ENCODE measurements at regions not wholly inside any gene's neighbourhood (a gene's known extent, or its start where the extent isn't known, plus 50 kb on each side); places are given as distances from the start of the nearest gene placed in this dataset.

DNA sequence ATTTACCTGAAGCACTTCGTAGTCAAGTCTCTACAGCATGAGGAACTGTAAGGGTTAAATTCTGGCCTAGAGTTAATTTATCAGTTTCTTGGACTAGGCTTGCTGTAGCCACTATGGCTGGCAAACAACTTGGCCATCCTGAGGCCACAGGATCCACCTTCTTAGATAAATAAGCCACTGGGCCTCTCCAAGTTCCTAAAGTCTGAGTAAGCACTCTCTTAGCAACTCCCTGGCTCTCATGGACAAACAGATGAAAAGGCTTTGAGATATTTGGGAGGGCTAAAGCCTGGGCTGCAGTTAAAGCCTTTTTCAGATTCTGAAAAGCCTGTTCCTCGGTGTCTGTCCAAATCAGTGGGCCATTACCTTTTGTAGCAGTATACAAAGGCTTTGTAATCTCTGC is 675.0 kb downstream of the TMEM121 start:
- ATAC-seq (ENCODE audit: low read depth): no peak
- H3K9me3 Mint-ChIP-seq: no peaks in the 10 kb centered on the region
- no peaks in the 10 kb centered on the region for H3K4me1 Mint-ChIP-seq
- TF ChIP-seq, protein P1, sequence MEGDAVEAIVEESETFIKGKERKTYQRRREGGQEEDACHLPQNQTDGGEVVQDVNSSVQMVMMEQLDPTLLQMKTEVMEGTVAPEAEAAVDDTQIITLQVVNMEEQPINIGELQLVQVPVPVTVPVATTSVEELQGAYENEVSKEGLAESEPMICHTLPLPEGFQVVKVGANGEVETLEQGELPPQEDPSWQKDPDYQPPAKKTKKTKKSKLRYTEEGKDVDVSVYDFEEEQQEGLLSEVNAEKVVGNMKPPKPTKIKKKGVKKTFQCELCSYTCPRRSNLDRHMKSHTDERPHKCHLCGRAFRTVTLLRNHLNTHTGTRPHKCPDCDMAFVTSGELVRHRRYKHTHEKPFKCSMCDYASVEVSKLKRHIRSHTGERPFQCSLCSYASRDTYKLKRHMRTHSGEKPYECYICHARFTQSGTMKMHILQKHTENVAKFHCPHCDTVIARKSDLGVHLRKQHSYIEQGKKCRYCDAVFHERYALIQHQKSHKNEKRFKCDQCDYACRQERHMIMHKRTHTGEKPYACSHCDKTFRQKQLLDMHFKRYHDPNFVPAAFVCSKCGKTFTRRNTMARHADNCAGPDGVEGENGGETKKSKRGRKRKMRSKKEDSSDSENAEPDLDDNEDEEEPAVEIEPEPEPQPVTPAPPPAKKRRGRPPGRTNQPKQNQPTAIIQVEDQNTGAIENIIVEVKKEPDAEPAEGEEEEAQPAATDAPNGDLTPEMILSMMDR (IDR thresholded peaks at IDR 0.05): no peak
- no peak overlapping the region for H3K4me3 Mint-ChIP-seq
- no peak overlapping the region for H3K27ac Mint-ChIP-seq
- ChIA-PET CTCF (no interaction called here), POLR2A (no interaction called here)
- intact Hi-C loops (cut with micrococcal nuclease): no loop called here
- H3K36me3 Mint-ChIP-seq (ENCODE audit: low read depth): no peaks in the 10 kb centered on the region
- no peak for DNase-seq
- H3K27me3 Mint-ChIP-seq: peaks cover 10% of the 10 kb centered on the region

DNA sequence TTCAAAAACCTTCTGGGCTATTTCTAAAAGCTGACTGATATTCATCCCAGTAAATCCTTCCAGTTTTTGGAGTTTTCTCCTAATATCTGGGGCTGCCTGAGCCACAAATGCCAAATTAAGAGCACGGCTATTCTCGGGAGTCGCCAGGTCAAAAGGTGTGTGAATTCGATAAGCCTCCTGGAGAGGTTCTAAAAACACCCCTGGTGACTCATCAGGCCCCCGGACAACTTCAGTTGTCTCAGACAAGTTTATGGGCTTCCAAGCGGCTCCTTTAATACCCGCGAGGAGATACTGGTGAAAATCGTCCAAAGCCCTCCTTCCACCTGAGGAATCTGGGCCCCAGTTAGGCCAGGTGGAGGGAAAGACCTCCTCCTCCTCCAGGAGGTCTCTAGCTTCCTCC is 677.1 kb downstream of the TMEM121 start:
- intact Hi-C loops (cut with micrococcal nuclease): no loop called here
- H3K27me3 Mint-ChIP-seq: peaks cover 10% of the 10 kb centered on the region
- no peaks in the 10 kb centered on the region for H3K36me3 Mint-ChIP-seq (ENCODE audit: low read depth)
- ChIA-PET POLR2A (no interaction called here), CTCF (no interaction called here)
- no peak overlapping the region for H3K4me3 Mint-ChIP-seq
- ATAC-seq (ENCODE audit: low read depth) (no peak), DNase-seq (no peak)
- no peaks in the 10 kb centered on the region for H3K9me3 Mint-ChIP-seq
- TF ChIP-seq, protein P1 (IDR thresholded peaks at IDR 0.05): no peak
- no peaks in the 10 kb centered on the region for H3K4me1 Mint-ChIP-seq
- H3K27ac Mint-ChIP-seq: no peak overlapping the region

DNA sequence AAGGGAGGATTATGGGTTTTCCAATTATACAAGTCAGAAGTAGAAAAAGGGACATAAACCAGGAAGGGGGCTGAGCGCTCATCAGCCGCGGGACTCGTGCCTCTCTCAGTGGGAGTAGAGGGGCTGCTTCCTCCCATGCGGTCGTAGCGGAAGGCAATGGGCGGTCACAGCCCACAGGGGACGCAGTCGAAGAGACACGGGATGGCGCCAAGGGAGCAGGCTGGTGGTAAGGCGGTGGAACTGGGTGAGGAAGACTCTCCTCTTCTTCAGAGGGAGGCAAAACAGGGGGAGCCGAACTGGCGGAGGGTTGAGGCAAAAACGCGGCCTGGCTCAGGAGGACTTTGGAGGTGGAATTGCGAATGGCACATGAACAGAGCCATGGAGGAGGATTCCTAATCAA is 677.7 kb downstream of the TMEM121 start:
- H3K4me1 Mint-ChIP-seq: no peaks in the 10 kb centered on the region
- POLR2A ChIA-PET: no interaction called here
- H3K9me3 Mint-ChIP-seq: no peaks in the 10 kb centered on the region
- intact Hi-C loops (cut with micrococcal nuclease): no loop called here
- CTCF ChIA-PET: no interaction called here
- ATAC-seq (ENCODE audit: low read depth) (no peak), DNase-seq (no peak)
- peaks cover 10% of the 10 kb centered on the region for H3K27me3 Mint-ChIP-seq
- TF ChIP-seq, protein P1 (IDR thresholded peaks at IDR 0.05): no peak
- no peaks in the 10 kb centered on the region for H3K36me3 Mint-ChIP-seq (ENCODE audit: low read depth)
- H3K27ac Mint-ChIP-seq: no peak overlapping the region
- no peak overlapping the region for H3K4me3 Mint-ChIP-seq

DNA sequence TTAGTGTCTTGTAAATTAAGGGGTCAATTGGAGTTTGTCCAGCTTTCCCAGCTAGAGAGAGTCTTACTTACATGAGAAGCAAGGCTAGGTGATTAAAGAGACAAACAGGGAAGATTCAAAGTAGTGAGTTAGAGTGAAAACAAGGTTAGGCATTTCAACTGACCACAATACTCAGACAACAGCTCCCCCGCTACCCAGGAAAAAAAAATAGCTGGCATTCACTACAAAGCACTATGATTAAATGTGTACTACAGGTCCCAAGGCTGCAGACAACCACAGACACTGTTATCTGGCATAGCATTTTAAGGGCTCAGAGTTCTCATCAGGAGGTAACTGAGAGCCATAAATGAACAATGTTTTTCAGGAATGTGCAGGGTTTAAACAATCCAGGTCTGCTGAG is 680.9 kb downstream of the TMEM121 start:
- DNase-seq: no peak
- intact Hi-C loops (cut with micrococcal nuclease): no loop called here
- Mint-ChIP-seq H3K4me3 (no peak overlapping the region), H3K27ac (no peak overlapping the region), H3K36me3 (ENCODE audit: low read depth) (no peaks in the 10 kb centered on the region), H3K4me1 (no peaks in the 10 kb centered on the region), H3K9me3 (no peaks in the 10 kb centered on the region), H3K27me3 (peaks cover 10% of the 10 kb centered on the region)
- ATAC-seq (ENCODE audit: low read depth): no peak
- CTCF ChIA-PET: no interaction called here
- TF ChIP-seq, protein P1 (IDR thresholded peaks at IDR 0.05): no peak
- POLR2A ChIA-PET: no interaction called here

DNA sequence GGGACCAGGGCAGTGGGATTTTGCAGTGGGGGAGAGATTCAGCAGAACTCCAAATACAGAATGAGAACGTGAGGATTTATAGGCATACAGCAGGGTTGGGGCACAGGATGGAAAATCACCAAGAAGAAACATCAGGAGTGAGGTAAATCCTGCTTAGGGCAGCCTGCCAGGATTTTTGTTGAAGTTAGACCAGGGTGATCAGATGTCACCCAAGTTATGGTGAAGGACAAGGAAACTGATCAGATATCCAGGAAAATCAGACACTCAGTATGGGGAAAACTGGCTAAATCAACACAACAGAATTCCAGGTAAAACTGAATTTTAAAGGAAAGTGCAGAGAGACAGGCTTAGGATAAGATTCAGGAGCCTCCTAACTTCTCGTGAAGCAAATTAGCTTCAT is 682.4 kb downstream of the TMEM121 start:
- peaks cover 7% of the 10 kb centered on the region for H3K27me3 Mint-ChIP-seq
- no peak for DNase-seq
- H3K36me3 Mint-ChIP-seq (ENCODE audit: low read depth): no peaks in the 10 kb centered on the region
- POLR2A ChIA-PET: no interaction called here
- no peak for ATAC-seq (ENCODE audit: low read depth)
- no peak overlapping the region for H3K27ac Mint-ChIP-seq
- TF ChIP-seq, protein P1 (IDR thresholded peaks at IDR 0.05): no peak
- CTCF ChIA-PET: interaction anchor here (1.9 kb wide), 1 partner anchor 260 kb away, joined by 4 read pairs; no protein-coding TSS in a partner anchor
- no peaks in the 10 kb centered on the region for H3K4me1 Mint-ChIP-seq
- no peaks in the 10 kb centered on the region for H3K9me3 Mint-ChIP-seq
- H3K4me3 Mint-ChIP-seq: no peak overlapping the region
- intact Hi-C loops (cut with micrococcal nuclease): no loop called here
